Panc1 (cell line): ENCODE measurements at regions not wholly inside any gene's neighbourhood (a gene's known extent, or its start where the extent isn't known, plus 50 kb on each side); places are given as distances from the start of the nearest gene placed in this dataset.
"Not testable (repeated sequence)": the region's sequence is repeated elsewhere in the genome, so short reads cannot be mapped to it uniquely, and the experiment has no call there.

Experiments used
- ATAC-seq: fragments of 200-7000 bp; cut with Tn5 transposase; 2 replicates; pipeline ENCODE4 v1.9.1; 2020; ENCODE audit warnings: mild to moderate bottlenecking, moderate library complexity
- BruUV-seq: library from RNA; stranded (reverse); fragments of 400-500 nt; replicated peaks from 2 replicates; lab custom pipeline; 2021; lab: Mats Ljungman, UMichigan
- CTCF ChIA-PET: fragments of 300-600 bp; sonication (Branson Sonifier 250); formaldehyde crosslinking; loops from one replicate; lab custom pipeline; 2022; ENCODE audit warnings: antibody characterized with exemption; lab: Charles Lee
- POLR2A ChIA-PET: fragments of 300-600 bp; sonication (Branson Sonifier 250); formaldehyde crosslinking; loops from one replicate; lab custom pipeline; 2022; ENCODE audit warnings: antibody characterized with exemption; lab: Charles Lee
- DNase-seq: peaks from one replicate; pipeline ENCODE4 v3.0.0-alpha.2; 2010; ENCODE audit warnings: low read depth, low spot score
- H3K27ac ChIP-seq: 2 replicates; pipeline ENCODE4 v1.5.1; 2011; ENCODE audit warnings: mild to moderate bottlenecking, low read length, inconsistent platforms
- H3K27me3 ChIP-seq: fragments of 200-500 bp; sonication (Bioruptor generic); 2 replicates; pipeline ENCODE4 v1.6.0; 2014; ENCODE audit warnings: low read length, inconsistent platforms; ENCODE audit not compliant: control insufficient read depth, insufficient read depth
- H3K36me3 ChIP-seq: fragments of 200-500 bp; sonication (Bioruptor generic); 2 replicates; pipeline ENCODE4 v1.5.1; 2014; ENCODE audit warnings: inconsistent platforms, mild to moderate bottlenecking, low read length, moderate library complexity; ENCODE audit not compliant: control insufficient read depth, insufficient read depth
- H3K4me1 ChIP-seq: 2 replicates; pipeline ENCODE4 v1.5.1; 2011; ENCODE audit warnings: inconsistent platforms, mild to moderate bottlenecking, low read length, moderate library complexity; ENCODE audit not compliant: control insufficient read depth, insufficient read depth
- H3K4me3 ChIP-seq, 2 experiments: 2 replicates each; pipeline ENCODE4 v1.5.1; 2011 to 2012; ENCODE audit warnings: low read depth in 2 of 2, low read length in 2 of 2, mild to moderate bottlenecking in 2 of 2, inconsistent platforms in 1 of 2, moderate library complexity in 1 of 2
- H3K9me3 ChIP-seq: fragments of 200-500 bp; sonication (Bioruptor generic); 2 replicates; pipeline ENCODE4 v1.5.1; 2014; ENCODE audit warnings: low read depth, mild to moderate bottlenecking, inconsistent platforms, low read length, moderate library complexity; ENCODE audit not compliant: control insufficient read depth, insufficient read depth
- POLR2AphosphoS5 ChIP-seq: IDR thresholded peaks from 2 replicates; pipeline ENCODE4 v1.6.1; 2012; ENCODE audit warnings: mild to moderate bottlenecking, low read depth, low read length, moderate library complexity
- REST ChIP-seq, 2 experiments: IDR thresholded peaks; 2 replicates each; pipeline ENCODE4 v1.6.1; 2011 to 2012; ENCODE audit warnings: low read depth in 2 of 2, control low read depth in 1 of 2, low read length in 1 of 2, mild to moderate bottlenecking in 1 of 2, moderate library complexity in 1 of 2; ENCODE audit not compliant: insufficient read depth in 1 of 2
- SIN3A ChIP-seq: IDR thresholded peaks from 2 replicates; pipeline ENCODE4 v1.6.1; 2012; ENCODE audit warnings: low read depth, mild to moderate bottlenecking, low read length, moderate library complexity, borderline replicate concordance; ENCODE audit not compliant: insufficient read depth
- TCF7L2 ChIP-seq: IDR thresholded peaks from 2 replicates; pipeline ENCODE4 v1.6.1; 2011; ENCODE audit warnings: mild to moderate bottlenecking, low read depth, low read length, inconsistent platforms
- in situ Hi-C: cut with HindIII; loops from 2 replicates; pipeline ENCODE4 v1.10.0; 2016; ENCODE audit warnings: low sequenced_read_pairs, low pct_unique_long_range_greater_than_20kb
- intact Hi-C: fragments of 100-400 bp; cut with micrococcal nuclease; formaldehyde crosslinking; loops from one replicate; pipeline ENCODE4 v1.10.0; 2022; ENCODE audit not compliant: unreplicated experiment
- TF ChIP-seq, protein P1 (sequence below): fragments of 450-650 bp; IDR thresholded peaks from 2 replicates; pipeline ENCODE4 v1.5.1; 2017; ENCODE audit warnings: mild to moderate bottlenecking

GRCh38 chr21:23930565-23930964 is 1676.7 kb downstream of the MRPL39 start:
- no peak for ATAC-seq
- H3K4me1 ChIP-seq = no peaks in the 10 kb centered on the region

GRCh38 chr21:23926430-23926829 is 1680.9 kb downstream of the MRPL39 start:
- DNase-seq, H3K27ac ChIP-seq, intact Hi-C loops, H3K4me3 ChIP-seq, BruUV-seq, in situ Hi-C loops, CTCF ChIA-PET, H3K4me1 ChIP-seq, H3K27me3 ChIP-seq, POLR2A ChIA-PET, H3K9me3 ChIP-seq, ATAC-seq, H3K36me3 ChIP-seq: not testable (repeated sequence)

More at GRCh38 chr21:23930565-23930964, 1676.7 kb downstream of the MRPL39 start:
- intact Hi-C loops (no loop called here), in situ Hi-C loops (no loop called here)
- POLR2A ChIA-PET = no interaction called here
- Histone ChIP-seq H3K36me3 (no peaks in the 10 kb centered on the region), H3K9me3 (no peaks in the 10 kb centered on the region), H3K27ac (no peak overlapping the region), H3K27me3 (no peaks in the 10 kb centered on the region), H3K4me3 (no peak overlapping the region)
- BruUV-seq = no TSS peak
- no peak for DNase-seq
- CTCF ChIA-PET = no interaction called here
- TF ChIP-seq SIN3A (no peak), POLR2AphosphoS5 (no peak), TCF7L2 (no peak), REST (IDR thresholded peaks at IDR 0.05; ENCODE audit: insufficient read depth in 1 of 2, low read depth in 2 of 2, low read length in 1 of 2) (no peak)
- TF ChIP-seq, protein P1, sequence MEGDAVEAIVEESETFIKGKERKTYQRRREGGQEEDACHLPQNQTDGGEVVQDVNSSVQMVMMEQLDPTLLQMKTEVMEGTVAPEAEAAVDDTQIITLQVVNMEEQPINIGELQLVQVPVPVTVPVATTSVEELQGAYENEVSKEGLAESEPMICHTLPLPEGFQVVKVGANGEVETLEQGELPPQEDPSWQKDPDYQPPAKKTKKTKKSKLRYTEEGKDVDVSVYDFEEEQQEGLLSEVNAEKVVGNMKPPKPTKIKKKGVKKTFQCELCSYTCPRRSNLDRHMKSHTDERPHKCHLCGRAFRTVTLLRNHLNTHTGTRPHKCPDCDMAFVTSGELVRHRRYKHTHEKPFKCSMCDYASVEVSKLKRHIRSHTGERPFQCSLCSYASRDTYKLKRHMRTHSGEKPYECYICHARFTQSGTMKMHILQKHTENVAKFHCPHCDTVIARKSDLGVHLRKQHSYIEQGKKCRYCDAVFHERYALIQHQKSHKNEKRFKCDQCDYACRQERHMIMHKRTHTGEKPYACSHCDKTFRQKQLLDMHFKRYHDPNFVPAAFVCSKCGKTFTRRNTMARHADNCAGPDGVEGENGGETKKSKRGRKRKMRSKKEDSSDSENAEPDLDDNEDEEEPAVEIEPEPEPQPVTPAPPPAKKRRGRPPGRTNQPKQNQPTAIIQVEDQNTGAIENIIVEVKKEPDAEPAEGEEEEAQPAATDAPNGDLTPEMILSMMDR = no peak

- no peak overlapping the region for H3K4me3 ChIP-seq
- H3K27ac ChIP-seq = no peak overlapping the region
- no peaks in the 10 kb centered on the region for H3K27me3 ChIP-seq
- DNase-seq = no peak
- TF ChIP-seq SIN3A (no peak), REST (IDR thresholded peaks at IDR 0.05; ENCODE audit: insufficient read depth in 1 of 2, low read depth in 2 of 2, low read length in 1 of 2) (no peak), POLR2AphosphoS5 (no peak), TCF7L2 (no peak)
- TF ChIP-seq, protein P1 = no peak
- intact Hi-C loops (no loop called here), in situ Hi-C loops (no loop called here)
- H3K9me3 ChIP-seq = no peaks in the 10 kb centered on the region
- BruUV-seq = no TSS peak
- ChIA-PET POLR2A (no interaction called here), CTCF (no interaction called here)
- H3K36me3 ChIP-seq = no peaks in the 10 kb centered on the region
- H3K4me1 ChIP-seq = no peaks in the 10 kb centered on the region
- ATAC-seq = no peak
Measured at GRCh38 chr21:23921670-23922418, 1685.4 kb downstream of the MRPL39 start.
